RWPE1 (cell line): ENCODE measurements at regions not wholly inside any gene's neighbourhood (a gene's known extent, or its start where the extent isn't known, plus 50 kb on each side); places are given as distances from the start of the nearest gene placed in this dataset.

ENCODE experiments used
- CTCF ChIA-PET: fragments of 350-600 bp; sonication (Branson Sonifier 250); formaldehyde crosslinking; extraction: SDS; loops from one replicate; lab custom pipeline; 2021; lab: Yijun Ruan, JAX
- POLR2A ChIA-PET: fragments of 400-600 bp; formaldehyde crosslinking; extraction: SDS; loops from one replicate; lab custom pipeline; 2020; ENCODE audit warnings: antibody characterized with exemption; ENCODE audit not compliant: low non-redundant PET; lab: Yijun Ruan, JAX
- DNase-seq: peaks from one replicate; pipeline ENCODE4 v3.0.0; 2012; ENCODE audit warnings: low spot score
- H3K27ac ChIP-seq: fragments of 450-650 bp; 2 replicates; pipeline ENCODE4 v1.5.1; 2017
- TF ChIP-seq, protein P1 (sequence below): fragments of 450-650 bp; conservative IDR thresholded peaks from 2 replicates; pipeline ENCODE4 v1.5.1; 2017; ENCODE audit warnings: low read depth, mild to moderate bottlenecking

- POLR2A ChIA-PET, result no interaction called here
- CTCF ChIA-PET, result interaction anchor here (1.0 to 1.1 kb wide), 4 partner anchors 8 to 80 kb away, joined by 3 to 4 read pairs (median 4); no protein-coding TSS in a partner anchor
- DNase-seq, result peak; percentile 48
- no peak overlapping the region for H3K27ac ChIP-seq
- TF ChIP-seq, protein P1, sequence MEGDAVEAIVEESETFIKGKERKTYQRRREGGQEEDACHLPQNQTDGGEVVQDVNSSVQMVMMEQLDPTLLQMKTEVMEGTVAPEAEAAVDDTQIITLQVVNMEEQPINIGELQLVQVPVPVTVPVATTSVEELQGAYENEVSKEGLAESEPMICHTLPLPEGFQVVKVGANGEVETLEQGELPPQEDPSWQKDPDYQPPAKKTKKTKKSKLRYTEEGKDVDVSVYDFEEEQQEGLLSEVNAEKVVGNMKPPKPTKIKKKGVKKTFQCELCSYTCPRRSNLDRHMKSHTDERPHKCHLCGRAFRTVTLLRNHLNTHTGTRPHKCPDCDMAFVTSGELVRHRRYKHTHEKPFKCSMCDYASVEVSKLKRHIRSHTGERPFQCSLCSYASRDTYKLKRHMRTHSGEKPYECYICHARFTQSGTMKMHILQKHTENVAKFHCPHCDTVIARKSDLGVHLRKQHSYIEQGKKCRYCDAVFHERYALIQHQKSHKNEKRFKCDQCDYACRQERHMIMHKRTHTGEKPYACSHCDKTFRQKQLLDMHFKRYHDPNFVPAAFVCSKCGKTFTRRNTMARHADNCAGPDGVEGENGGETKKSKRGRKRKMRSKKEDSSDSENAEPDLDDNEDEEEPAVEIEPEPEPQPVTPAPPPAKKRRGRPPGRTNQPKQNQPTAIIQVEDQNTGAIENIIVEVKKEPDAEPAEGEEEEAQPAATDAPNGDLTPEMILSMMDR, result peak; percentile 36
Measured at GRCh38 chr10:128178302-128178958, 52.2 kb upstream of the MKI67 start.

DNA sequence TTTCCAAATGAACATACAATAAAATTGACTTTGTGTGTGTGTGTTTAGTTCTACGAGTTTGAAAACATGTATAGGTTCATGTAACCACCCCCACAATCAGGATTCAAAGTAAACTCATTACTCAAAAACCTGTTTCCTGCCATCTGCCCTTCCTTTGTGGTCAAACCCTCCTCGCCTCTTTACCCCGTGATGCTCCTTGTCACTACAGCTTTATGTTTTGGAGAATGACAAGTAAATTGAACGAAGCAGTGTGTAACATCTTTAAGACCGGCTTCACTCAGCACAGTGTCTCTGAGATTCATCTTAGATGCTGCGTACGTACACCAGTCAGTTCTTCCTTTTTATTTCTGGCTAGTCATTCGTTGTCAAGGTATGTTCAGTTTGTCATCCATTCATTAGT, 54.6 kb upstream of the MKI67 start:
- TF ChIP-seq, protein P1, result no peak

DNA sequence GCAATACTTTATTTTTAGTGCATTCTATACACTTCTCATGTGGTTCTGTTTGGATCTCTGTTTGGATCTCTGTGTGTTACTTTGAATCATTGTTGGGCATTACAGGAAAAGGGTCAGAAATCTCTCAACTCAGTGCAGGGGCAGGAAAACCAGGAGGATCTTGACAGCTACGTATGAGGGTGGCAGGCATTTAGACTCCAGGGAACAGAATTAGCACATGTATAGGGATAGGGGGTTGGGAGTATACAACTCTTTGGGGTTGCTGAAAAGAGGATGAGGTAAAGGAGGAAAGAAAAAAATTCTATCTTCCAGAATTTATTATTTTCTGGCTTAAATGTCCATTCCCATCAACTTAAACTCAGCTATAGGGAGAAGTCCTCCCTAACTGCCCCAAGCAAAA, 59.4 kb upstream of the MKI67 start:
- POLR2A ChIA-PET, result no interaction called here
- no peak overlapping the region for H3K27ac ChIP-seq
- CTCF ChIA-PET, result interaction anchor here (0.9 kb wide), 1 partner anchor 26 kb away, joined by 3 read pairs; no protein-coding TSS in a partner anchor

More for the DNA sequence above, 54.6 kb upstream of the MKI67 start:
- CTCF ChIA-PET, result interaction anchor here (1.2 kb wide), 1 partner anchor 27 kb away, joined by 5 read pairs; no protein-coding TSS in a partner anchor
- POLR2A ChIA-PET, result no interaction called here
- no peak overlapping the region for H3K27ac ChIP-seq
- DNase-seq, result no peak

DNA sequence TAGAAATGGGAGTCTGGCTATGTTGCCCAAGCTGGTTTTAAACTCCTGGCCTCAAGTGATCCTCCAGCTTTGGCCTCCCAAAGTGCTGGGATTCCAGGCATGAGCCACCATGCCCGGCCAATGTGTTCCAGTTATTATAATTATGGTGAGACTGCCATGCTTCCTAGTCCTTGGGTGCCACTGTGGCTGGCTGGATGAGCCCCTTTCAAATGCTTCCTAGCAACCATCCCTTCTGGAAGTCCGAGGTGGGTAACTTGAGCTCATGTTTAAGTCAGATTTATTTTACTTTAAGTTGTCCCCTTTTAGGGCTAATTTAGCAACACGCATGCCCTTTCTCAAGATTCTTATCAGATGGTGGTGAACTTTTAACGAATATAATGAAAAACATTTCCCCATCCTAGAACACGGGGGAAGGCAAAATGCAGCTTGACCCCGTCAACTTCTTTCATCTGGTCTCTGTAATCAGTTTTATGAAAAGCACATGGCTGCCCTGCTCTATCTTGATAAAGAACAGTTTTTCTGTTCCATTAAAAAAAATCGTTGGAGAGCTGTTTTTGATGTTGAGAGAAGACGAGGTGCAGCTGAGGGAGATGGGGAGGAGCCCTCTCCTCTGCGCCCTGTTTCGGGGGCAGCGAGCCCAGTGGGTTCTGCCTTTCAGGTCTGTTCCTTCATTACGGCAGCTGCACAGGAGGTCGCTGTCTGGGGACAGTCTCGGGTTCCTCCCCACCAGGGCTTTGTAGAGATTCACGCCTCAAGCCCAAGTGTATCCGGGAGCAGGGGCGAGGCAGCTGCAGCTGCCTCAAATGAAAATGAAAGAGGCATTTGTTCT, 61.0 kb upstream of the MKI67 start:
- DNase-seq, result no peak
- no peak overlapping the region for H3K27ac ChIP-seq
- TF ChIP-seq, protein P1, result no peak
- POLR2A ChIA-PET, result no interaction called here
- CTCF ChIA-PET, result interaction anchor here (0.6 to 0.7 kb wide), 2 partner anchors 9 to 109 kb away, joined by 3 to 4 read pairs; no protein-coding TSS in a partner anchor

More for the DNA sequence above, 59.4 kb upstream of the MKI67 start:
- no peak for DNase-seq
- TF ChIP-seq, protein P1, result no peak

DNA sequence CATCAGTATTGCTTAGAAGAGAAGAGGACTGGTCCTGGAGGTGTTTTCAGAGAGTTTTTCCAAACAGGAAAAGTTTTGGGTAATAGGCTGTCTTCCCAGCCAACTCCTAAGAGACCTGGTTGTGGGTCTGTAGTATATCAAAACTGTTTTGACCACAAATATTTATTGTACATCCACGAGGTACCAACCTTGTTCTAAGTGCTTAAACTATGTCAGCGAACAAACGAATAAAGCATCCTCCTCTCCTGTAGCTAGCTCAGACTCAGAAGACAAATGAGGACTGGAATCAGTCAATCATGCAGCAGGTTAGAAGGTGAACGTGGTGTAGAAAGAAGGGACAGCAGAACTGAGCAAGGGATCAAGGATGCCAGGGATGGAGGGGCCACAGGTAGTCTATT, 61.6 kb upstream of the MKI67 start:
- POLR2A ChIA-PET, result no interaction called here
- no peak overlapping the region for H3K27ac ChIP-seq
- TF ChIP-seq, protein P1, result no peak
- CTCF ChIA-PET, result interaction anchor here (0.6 kb wide), 1 partner anchor 110 kb away, joined by 3 read pairs; no protein-coding TSS in a partner anchor
- no peak for DNase-seq

- H3K27ac ChIP-seq, result no peak overlapping the region
- ChIA-PET POLR2A (no interaction called here), CTCF (interaction anchor here (0.7 kb wide), 1 partner anchor 23 kb away, joined by 4 read pairs; no protein-coding TSS in a partner anchor)
- TF ChIP-seq, protein P1, result no peak
- DNase-seq, result no peak
Measured at GRCh38 chr10:128189176-128189575, 63.0 kb upstream of the MKI67 start.
